Left hindlimb (tissue), 1 donor: ENCODE measurements at regions not wholly inside any gene's neighbourhood (a gene's known extent, or its start where the extent isn't known, plus 50 kb on each side); places are given as distances from the start of the nearest gene placed in this dataset.

ENCODE experiments used
- DNase-seq: peaks from one replicate; pipeline ENCODE4 v3.0.0-alpha.2; 2018

DNA sequence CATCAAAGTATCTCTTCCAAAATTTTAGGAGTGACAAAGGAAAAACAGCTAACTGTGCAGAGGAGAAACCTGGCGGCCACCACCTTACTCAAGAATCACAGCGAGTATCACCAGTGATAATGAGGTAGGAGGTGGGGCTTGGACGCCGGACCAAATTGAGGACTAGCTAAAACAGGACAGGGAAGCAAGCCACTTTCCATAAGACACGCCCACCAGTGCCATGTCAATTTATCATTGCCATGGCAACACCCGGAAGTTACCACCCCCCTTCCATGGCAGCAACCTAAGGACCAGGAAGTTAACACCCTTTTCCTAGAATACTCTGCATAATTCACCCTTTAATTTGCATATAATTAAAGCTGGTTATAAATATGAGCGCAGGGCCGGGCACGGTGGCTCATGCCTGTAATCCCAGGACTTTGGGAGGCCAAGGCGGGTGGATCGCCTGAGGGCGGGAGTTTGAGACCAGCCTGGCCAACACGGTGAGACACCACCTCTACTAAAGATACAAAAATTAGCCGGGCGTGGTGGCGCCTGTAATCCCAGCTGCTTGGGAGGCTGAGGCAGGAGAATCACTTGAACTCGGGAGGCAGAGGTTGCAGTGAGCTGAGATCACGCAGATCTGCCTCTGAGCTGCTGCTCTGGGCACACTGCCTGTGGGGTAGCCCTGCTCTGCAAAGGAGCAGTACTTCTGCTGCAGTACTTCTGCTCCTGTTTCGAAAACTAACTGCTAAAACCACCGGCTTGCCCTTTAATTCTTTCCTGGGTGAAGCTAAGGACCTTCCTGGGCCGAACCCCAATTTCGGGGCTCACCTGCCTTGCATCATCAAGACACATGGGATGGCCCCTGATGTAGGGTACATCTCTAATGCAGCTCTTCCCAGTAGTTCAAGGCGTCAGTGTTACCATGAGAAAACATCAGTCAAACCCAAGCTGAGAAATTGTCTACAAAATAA, 116.7 kb downstream of the HMX1 start:
- no peak for DNase-seq

DNA sequence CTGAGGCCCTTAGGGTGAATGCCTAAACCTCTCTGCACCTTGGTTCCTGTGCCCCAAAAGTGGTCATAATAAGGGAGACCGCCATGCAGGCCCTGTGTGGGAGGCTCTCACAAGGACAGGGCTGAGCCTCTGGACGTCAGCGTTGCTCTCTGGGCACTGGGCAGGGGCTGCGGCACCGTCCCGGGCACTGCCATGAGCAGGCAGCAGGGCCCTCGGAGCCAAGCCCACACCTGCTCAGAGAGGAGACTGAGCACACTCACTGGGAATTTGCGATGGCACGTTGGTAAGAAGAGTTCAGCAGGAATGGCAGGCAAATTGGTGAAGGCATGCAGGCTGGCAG, 123.4 kb downstream of the HMX1 start:
- no peak for DNase-seq

DNA sequence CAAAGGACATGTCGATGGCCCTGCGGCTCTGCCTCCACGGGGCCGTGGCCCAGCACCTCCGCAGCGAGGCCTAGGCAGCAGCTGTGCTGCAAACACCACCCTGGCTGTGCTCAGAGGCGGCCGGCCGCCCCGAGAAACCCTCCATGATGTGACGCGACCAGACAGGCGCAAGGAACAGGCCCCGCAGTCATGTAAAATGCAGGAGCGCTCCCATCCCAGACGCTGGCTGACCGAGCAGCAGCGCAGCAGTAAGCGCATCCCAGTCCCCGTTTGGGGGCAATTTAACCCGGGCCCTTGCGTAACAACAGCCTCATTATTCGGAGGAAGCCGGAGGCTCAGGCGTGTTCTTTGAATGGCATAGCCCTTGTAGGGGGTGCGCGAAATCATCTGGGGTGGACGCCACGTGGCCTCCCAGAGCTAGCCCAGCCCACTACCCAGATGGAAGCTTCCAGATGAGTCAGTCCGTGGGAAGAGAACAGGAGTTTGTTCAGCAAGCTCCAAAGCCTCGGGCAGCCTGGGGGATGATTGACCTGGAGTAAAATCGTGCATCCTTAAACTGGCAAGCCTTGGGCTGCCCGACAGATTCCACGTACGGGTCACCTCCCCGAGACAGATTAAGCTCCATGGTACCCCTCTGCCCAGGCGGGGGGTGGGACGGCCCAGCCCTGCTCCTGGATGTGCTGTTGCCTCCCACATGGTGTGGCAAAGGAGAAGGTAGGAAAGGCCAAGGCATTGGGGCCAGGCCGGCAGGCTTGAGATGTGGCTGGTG, 124.0 kb downstream of the HMX1 start:
- DNase-seq, result no peak

DNA sequence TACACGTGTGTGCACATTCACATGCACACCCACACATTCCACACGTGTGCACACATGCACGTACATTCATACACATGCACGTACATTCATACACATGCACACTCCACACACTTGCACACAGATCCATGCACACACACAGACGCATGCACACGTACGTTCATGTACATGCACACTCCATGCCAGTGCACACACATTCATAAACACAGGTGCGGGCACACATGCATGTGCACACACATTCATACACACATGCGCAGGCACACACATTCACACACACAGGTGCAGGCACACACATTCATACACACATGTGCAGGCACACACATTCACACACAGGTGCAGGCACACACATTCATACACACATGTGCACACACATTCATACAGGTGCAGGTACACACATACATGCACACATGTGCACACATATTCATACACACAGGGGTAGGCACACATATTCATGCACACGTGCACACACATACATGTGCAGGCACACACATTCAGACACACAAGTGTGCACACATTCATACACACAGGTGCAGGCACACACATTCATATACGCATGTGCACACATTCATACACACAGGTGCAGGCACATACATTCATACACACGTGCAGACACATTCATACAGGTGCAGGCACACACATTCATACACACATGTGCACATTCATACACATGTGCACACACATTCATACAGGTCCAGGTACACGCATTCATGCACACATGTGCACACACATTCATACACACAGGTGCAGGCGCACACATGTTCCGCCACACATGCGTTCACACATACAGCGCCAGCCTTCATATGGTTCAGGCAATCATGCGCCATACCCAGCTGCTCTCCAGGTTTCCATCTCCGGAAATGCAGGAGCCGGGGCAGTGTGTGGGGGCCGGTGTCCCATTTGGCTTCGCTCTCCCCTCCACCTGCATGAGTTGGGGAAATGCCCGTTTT, 124.8 kb downstream of the HMX1 start:
- DNase-seq, result no peak

DNA sequence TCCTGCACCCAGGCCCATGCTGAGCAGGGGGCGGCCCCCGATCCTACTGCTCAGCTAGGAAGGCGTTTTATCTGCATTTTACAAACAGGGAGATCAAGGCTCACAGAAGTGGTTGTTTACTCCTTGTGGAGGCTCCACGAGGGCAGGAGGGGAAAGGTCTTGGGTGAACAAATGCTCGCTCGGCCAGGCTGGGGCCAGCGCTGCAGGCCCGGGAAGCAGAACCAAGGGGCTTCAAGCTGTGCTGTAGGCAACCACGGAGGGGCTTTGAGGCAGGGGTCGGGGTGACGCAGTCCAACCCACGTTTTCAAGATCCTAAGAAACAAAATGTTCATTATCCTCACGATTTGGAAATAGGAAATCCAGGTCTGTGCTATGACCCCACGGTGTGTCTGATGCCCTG, 125.8 kb downstream of the HMX1 start:
- DNase-seq, result no peak

DNA sequence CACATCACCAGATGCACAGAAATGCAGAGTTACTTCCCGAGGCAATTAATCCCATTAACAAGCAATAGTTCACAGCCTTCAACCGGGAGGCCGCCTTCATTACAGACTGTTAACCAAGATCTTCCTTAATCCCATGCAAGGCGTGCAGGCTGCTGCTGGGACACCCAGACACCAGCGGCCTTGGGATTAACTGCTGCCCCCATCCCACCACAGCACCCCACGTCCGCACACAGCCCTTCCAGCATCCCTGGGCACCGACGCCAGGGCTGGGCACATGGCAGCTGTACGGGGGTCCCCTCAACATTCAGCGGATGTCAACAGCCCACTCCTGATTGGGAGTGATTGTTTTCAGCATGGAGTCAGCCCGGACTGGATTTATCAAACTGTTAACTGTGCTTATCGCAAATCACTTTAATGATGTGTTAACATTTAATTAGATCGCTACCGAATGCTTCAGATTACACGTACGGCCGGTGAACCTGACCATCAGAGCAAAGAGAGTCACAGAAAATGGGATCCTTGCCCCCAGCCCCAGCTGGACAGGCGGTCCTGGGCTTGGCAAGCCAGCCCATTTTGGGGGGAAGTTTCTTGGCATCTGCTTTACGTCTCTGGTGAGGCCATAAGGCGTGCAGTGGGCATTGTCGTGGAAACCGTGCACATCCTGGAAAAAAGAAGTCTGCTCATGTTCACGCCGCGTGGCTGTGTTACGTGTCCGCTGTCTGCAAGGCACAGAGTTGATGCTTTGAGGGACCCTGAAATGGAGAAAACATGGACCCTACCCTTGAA, 126.4 kb downstream of the HMX1 start:
- DNase-seq, result no peak

DNA sequence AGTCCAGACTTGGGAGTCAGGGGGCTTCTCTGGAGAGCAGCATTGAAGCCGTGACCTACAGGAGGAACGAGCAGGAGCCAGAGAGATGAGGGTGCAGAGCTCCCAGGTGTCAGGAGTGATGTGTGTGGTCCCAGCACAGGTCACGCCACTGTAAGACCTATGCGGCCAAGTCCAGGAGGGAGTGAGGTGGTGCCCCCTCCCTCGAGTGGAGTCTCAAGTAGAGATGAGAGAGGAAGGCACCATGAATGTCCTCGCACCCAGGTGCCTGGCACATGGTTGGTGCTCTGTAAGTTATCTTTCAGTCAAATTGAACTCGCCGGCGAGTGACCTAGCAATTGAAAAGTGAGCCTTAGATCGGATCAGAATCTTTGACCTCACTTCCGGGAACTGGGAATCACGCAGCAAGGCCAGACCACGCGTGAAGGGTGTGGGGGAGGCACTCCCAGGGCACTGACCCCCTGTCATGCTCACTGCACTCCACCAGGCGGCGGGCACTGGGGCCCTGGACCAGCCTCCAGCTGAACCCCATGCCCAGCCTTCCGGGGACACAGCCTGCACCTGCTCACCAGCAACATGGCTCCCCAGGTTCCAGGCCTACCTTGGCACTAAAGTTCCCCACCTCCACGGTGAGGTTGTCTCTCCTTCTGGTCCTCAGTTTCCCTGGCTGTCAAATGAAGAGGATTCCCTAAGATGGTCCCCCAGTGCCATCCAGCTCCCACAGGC, 127.4 kb downstream of the HMX1 start:
- DNase-seq, result no peak

DNA sequence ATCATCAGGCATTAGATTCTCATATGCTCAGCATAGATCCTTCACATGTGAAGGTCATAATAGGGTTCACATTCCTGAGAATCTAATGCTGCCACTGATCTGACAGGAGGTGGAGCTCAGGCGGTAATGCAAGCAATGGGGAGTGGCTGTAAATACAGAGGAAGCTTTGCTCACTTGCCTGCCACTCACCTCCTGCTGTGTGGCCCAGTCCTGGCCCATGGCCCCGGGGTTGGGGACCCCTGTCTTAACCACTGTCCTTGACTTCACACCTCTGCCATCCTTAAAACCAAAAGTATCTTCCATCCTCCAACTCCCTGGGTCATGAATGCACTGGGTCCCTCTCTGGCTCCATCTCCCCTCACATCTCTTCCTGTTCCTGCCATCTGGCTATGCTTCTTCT, 129.1 kb downstream of the HMX1 start:
- no peak for DNase-seq

DNA sequence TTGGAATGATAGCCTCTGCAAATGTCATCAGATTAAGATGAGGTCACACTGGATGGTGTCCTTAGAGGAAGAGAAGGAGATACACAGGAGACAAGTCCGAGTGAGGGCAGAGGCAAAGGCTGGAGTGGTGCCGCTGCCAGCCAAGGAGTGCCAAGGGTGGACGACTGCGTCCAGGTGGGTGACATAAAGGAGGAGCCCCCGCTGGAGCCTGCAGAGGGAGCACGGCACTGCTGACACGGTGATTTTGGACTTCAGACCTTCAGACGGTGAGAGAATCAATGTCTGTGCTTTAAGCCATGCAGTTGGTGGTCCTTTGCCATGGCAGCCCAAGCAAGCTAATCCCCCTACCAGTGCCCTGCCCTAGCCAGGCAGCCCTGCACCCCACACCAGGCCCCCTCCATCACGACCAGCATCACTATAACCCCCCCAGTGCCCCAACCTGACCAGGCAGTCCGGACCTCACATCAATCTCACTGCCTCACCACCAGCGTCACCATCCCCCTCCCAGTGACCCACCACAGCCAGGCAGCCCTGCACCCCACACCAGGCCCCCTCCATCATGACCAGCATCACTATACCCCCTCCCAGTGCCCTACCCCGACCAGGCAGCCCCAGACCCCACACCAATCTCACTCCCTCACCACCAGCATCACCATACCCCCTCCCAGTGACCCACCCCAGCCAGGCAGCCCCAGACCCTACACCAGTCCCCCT, 130.0 kb downstream of the HMX1 start:
- no peak for DNase-seq

DNA sequence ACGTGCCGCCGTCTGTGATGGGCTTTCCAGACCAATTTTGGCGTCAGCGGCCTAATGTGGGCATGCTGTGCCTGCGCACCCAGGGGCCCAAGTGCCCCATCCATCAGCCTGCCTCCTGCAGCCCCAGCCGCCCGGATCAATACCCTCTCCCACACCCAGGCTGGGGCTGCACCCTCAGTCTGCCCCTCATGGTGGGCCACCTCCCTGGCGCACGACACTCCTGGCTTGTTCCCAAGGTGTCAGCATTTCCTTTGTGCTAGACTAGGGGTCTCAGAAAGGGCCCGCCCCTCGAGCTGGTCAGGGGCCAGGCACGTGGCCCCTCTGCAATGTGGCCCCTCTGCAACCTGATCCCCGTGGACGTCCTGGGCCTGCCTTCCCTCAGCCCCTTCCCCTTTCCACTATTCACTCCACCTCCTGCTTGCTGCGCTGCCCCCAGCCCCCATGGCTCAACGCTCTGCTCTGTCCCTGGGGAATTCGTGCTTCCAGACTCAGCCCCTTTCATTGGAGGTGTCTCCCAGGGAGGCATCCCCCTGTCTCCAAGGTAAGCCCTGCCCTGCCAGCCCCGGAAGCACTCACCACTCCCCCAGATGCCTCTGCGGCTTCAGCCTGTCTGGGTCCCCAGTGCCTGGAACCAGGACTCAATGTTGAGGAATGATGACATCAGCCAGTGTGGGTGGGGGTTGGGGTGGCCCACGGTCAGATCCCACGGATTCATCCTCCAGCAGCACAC, 130.8 kb downstream of the HMX1 start:
- no peak for DNase-seq

DNA sequence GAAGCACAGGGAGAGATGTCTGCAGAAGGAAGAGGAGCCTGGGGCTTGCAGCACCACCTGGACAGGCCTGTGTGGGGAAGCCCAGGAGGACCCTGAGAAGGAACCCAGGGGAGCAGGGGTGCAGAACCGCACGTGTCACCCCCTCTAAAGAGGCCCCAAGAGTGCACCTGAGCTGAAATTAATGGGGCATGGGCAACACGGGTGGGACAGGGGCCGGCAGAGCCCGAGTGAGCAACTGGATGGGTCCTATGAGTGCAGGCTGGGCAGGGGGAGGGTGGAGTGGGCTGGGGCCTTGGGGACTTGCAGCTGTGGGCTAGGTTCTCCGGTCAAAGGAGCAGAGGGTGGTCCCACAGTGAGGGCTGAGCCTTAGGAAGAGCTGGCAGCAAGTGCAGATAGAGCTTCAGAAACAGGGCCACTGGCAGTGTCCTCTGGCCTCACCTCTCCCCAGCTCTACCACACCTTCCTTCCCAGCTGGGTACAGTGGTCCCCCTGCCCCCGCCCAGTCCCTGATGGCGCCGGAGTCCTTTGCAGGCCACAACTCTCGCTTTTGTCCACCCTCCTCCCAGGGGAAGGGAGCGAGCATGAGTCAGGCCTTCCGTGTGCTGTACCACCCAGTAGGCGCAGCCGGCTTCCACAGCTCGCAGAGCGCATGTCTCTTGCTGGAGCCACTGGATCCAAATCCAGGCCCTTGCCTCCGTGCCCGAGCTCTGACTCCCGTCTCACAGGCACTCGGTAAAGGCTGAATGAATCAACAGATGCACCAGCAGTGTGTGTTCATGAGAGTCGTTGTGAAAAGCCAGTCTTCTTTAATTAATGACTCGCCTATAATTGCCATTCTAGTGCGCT, 131.6 kb downstream of the HMX1 start:
- no peak for DNase-seq

DNA sequence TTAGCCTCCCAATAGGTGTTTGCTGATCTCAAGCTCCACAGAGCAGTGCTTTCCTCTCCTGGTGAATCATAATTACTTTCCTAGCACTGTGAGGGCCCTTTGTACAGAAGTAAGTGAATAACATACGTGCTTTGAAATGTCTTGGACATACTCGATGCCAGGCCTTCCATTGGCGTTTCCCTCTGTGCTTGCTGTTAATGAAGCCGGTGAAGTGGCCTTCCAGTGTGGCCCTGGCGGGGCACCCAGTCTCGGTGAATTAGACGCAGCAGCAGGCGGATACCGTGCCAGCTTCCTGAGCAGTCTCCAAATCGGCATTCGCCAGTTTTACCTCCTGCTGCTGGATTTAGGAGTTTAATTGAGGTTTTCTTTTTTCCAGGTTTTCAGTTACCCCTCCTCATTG, 132.3 kb downstream of the HMX1 start:
- no peak for DNase-seq

DNA sequence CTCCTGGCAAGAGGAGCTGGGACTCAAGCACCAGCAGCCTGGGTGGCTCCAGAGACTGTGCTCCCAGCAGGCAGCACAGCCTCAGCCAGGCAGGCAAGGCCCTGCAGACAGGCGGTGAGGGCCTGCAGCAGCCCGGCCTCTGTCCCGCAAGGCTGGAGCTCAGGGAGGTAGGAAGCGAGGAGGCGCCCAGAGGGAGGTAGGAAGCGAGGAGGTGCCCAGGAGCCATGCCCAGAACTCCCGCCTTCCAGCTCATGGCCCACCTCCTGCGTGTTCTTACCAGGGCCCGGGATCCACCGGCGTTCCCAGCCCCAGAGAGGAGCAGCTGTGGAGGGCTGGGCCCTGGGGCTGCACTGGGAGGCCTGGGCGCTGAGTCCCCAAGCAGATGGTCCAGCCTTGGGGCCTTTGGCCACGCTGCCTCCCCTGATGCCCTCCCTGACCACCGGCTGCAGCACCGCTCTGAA, 133.1 kb downstream of the HMX1 start:
- no peak for DNase-seq

DNA sequence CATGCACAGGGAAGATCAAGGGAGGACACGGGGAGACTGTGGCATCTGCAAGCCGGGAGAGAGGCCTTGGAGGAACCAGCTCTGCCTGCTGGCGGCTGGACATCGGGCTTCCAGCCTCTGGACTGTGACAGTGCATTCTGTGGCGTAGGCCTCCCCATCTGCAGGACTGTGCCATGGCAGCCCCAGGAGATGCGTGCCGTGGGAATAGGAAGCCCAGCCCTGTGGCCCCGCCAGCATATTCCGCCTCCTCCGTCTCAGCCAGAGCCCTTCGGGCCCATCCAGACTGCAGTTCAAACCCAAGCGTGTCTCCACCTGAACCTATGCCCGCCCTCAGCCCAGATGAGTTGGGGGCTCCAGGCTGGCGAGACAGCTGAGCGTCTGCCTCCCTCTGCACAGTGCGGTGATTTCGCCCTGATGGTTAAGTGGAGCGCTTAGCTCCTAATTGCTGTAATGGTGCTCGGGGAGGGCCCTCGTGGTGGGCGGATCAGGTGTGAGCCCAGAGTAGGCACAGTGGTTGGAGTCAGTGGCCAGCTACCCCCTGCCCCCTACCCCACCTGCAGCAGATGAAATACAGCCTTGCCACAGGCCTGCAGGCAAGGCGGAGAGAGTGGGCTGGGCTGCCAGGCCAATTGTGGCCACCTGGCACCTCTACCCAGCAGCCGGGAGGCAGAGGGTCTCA, 133.9 kb downstream of the HMX1 start:
- DNase-seq, result no peak

DNA sequence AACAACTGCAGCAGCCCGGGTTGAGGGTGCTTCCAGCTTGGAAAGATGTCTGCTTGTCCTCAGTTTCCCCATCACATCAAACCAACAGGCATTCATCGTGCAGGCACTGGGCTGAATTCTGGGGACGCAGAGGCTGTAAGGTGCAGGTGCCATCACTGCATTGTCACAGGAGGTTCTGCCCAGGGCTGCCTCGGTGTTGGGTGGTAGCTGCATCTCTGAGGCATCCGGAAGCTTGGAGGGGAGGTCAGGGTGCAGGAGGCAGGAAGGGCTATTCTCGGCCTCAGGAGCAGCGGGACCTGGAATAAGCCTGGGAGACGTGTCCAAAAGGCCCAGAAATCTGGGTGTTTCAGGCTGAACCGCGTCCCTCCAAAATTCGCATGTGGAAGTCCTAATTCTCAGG, 134.6 kb downstream of the HMX1 start:
- no peak for DNase-seq

DNA sequence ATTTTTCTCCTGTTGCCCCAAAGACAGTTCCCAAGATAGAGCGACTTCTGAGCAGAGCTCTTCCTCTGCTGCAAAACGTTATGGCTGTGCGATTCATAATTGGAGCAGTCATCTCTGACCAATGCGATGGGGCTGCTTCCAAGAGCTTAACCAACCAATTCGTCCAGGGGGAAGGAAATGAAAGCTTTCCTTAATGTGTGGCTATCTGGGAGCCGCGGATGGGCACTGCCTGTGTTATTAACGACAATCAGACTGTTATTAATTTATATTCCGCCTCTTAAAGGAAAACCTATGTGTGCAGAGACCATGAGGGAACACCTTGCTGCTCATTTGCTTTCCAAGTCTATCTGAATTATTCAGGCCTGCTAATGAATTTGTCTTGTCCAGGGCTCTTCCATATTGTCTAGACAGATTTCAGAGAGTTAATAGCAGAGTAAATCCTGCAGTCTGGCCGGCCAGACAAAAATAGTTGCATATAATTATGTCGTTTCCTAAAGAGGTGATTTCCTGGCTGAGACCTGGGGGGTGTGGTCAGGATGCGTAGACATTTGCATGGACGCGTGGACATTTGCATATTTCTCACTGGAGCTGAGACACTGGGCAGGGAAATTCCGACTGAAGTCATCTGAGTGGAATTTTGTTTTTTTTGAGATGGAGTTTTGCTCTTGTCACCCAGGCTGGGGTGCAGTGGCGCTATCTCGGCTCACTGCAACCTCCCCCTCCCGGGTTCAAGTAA, 135.4 kb downstream of the HMX1 start:
- DNase-seq, result no peak

DNA sequence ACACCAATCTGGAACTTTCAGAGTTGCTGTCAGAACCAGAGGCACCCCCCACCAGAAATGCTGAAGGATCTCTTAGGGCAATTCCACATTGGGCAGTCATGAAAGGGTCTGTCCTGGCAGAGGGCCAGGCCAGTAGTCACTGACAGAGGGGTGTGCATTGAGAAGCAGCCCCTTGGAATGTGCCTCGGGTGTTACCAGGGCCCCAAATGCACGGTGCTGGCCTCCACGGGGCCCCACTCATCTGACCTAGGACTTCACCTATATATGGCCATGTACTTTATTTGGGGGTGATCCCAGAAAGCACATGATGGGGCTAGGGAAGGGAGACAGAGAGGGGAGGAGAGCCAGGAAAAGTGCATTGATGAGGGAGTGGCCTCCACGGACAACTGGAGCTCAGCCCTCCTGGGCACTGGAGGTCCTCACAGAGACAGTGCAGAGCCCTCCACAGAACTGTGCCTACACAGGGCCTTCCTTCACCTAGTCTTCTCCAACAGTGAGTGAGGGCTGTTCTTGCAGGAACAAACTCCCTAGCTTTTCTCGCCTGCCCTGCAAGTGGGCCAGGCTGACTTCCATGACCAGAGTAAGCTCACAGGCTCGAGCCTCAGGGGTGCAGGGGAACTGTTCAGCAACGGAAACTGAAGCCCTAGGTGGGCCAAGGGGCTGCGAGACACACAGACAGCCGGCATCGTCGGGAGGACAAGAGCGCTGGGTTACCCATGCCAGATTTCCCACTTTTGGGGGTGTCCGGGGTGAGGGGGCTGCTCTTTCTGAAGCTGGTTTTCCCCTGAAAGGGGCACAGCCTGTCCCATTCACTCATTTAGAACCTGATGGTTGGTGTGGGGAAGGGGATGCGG, 136.2 kb downstream of the HMX1 start:
- DNase-seq, result no peak
